ENCODE measurements at regions not wholly inside any gene's neighbourhood (a gene's known extent, or its start where the extent isn't known, plus 50 kb on each side); places are given as distances from the start of the nearest gene placed in this dataset.

GRCh38 chr3:59663076-59663850 lies 613.4 kb upstream of the CFAP20DC start:
- TF ChIP-seq CTCF (IDR thresholded peaks at IDR 0.05 in 4 of 5, conservative IDR thresholded peaks at IDR 0.05 in 1 of 5) (no peak), POLR2A (IDR thresholded peaks at IDR 0.05) (no peak)

Data from gastrocnemius medialis (tissue), 4 donors.